ENCODE measurements at regions not wholly inside any gene's neighbourhood (a gene's known extent, or its start where the extent isn't known, plus 50 kb on each side); places are given as distances from the start of the nearest gene placed in this dataset.

GRCh38 chr17:71302721-71303549 lies 817.9 kb upstream of the SOX9 start:
- TF ChIP-seq, protein P1, sequence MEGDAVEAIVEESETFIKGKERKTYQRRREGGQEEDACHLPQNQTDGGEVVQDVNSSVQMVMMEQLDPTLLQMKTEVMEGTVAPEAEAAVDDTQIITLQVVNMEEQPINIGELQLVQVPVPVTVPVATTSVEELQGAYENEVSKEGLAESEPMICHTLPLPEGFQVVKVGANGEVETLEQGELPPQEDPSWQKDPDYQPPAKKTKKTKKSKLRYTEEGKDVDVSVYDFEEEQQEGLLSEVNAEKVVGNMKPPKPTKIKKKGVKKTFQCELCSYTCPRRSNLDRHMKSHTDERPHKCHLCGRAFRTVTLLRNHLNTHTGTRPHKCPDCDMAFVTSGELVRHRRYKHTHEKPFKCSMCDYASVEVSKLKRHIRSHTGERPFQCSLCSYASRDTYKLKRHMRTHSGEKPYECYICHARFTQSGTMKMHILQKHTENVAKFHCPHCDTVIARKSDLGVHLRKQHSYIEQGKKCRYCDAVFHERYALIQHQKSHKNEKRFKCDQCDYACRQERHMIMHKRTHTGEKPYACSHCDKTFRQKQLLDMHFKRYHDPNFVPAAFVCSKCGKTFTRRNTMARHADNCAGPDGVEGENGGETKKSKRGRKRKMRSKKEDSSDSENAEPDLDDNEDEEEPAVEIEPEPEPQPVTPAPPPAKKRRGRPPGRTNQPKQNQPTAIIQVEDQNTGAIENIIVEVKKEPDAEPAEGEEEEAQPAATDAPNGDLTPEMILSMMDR (IDR thresholded peaks at IDR 0.05; ENCODE audit: borderline replicate concordance, extremely low read depth, insufficient read depth) = no peak
- no peak for FAIRE-seq
- H3K9me3 ChIP-seq (ENCODE audit: control insufficient read depth in 2 of 3, insufficient read depth in 1 of 3, low read length in 3 of 3) = peaks cover 0 to 4% (median 4%) of the 10 kb centered on the region in 3 donors
- H3K36me3 ChIP-seq (ENCODE audit: control insufficient read depth in 2 of 3, insufficient read depth in 3 of 3, low read length in 3 of 3) = no peaks in the 10 kb centered on the region
- H3K4me1 ChIP-seq (ENCODE audit: control insufficient read depth in 2 of 3, insufficient read depth in 2 of 3, low read depth in 1 of 3, low read length in 3 of 3) = no peaks in the 10 kb centered on the region
- no peak for DNase-seq
- no peak overlapping the region for H3K9ac ChIP-seq (ENCODE audit: low read length in 3 of 3)
- no peak overlapping the region for H3K4me3 ChIP-seq (ENCODE audit: low read length in 3 of 3)
- intact Hi-C loops (cut with DNase I) = no loop called here
- H3K27ac ChIP-seq (ENCODE audit: low read depth in 2 of 2, low read length in 2 of 2) = no peak overlapping the region
- no peaks in the 10 kb centered on the region for H3K27me3 ChIP-seq (ENCODE audit: control insufficient read depth, insufficient read depth, low read length)

GRCh38 chr17:71304498-71305158 lies 816.2 kb upstream of the SOX9 start:
- H3K36me3 ChIP-seq (ENCODE audit: control insufficient read depth in 2 of 3, insufficient read depth in 3 of 3, low read length in 3 of 3) = no peaks in the 10 kb centered on the region

DNA sequence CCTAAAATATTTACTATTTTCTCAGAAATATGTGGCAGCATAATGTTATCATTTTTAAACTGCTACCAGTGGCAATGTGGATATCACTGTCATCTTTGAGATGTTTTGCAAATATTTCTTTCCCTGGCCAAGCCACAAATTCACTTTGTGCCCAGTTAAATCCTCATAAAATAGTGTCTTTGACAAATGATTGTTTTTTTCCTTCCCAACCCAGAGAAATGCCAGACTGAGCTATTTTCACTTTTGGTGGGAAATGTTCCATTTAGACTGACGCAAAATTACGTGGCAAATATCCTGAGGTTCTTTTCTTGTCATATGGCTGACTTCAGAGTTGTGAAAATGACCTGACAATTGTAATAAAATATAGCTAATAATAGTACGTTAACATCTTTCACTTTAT lies 807.0 kb upstream of the SOX9 start:
- intact Hi-C loops (cut with DNase I) = no loop called here
- FAIRE-seq = no peak

More at GRCh38 chr17:71304498-71305158, 816.2 kb upstream of the SOX9 start:
- FAIRE-seq (no peak), DNase-seq (no peak)
- intact Hi-C loops (cut with DNase I) = no loop called here
- Histone ChIP-seq H3K4me1 (ENCODE audit: control insufficient read depth in 2 of 3, insufficient read depth in 2 of 3, low read depth in 1 of 3, low read length in 3 of 3) (no peaks in the 10 kb centered on the region), H3K4me3 (ENCODE audit: low read length in 3 of 3) (no peak overlapping the region), H3K27me3 (ENCODE audit: control insufficient read depth, insufficient read depth, low read length) (no peaks in the 10 kb centered on the region), H3K27ac (ENCODE audit: low read depth in 2 of 2, low read length in 2 of 2) (no peak overlapping the region), H3K9ac (ENCODE audit: low read length in 3 of 3) (no peak overlapping the region), H3K9me3 (ENCODE audit: control insufficient read depth in 2 of 3, insufficient read depth in 1 of 3, low read length in 3 of 3) (peaks cover 0 to 6% (median 4%) of the 10 kb centered on the region in 3 donors)
- TF ChIP-seq, protein P1 (IDR thresholded peaks at IDR 0.05; ENCODE audit: borderline replicate concordance, extremely low read depth, insufficient read depth) = no peak

More for the DNA sequence above, 807.0 kb upstream of the SOX9 start:
- Histone ChIP-seq H3K27me3 (ENCODE audit: control insufficient read depth, insufficient read depth, low read length) (no peaks in the 10 kb centered on the region), H3K9ac (ENCODE audit: low read length in 3 of 3) (no peak overlapping the region), H3K4me3 (ENCODE audit: low read length in 3 of 3) (no peak overlapping the region), H3K27ac (ENCODE audit: low read depth in 2 of 2, low read length in 2 of 2) (no peak overlapping the region), H3K36me3 (ENCODE audit: control insufficient read depth in 2 of 3, insufficient read depth in 3 of 3, low read length in 3 of 3) (no peaks in the 10 kb centered on the region), H3K9me3 (ENCODE audit: control insufficient read depth in 2 of 3, insufficient read depth in 1 of 3, low read length in 3 of 3) (no peaks in the 10 kb centered on the region), H3K4me1 (ENCODE audit: control insufficient read depth in 2 of 3, insufficient read depth in 2 of 3, low read depth in 1 of 3, low read length in 3 of 3) (no peaks in the 10 kb centered on the region)
- TF ChIP-seq, protein P1 (IDR thresholded peaks at IDR 0.05; ENCODE audit: borderline replicate concordance, extremely low read depth, insufficient read depth) = no peak
- DNase-seq = no peak

Data from kidney (tissue), 13 donors.